Hepatocyte (in vitro differentiated cells): ENCODE measurements at regions not wholly inside any gene's neighbourhood (a gene's known extent, or its start where the extent isn't known, plus 50 kb on each side); places are given as distances from the start of the nearest gene placed in this dataset.

Source experiments
- DNase-seq: peaks from one replicate; pipeline ENCODE4 v3.0.0-alpha.2; 2016; ENCODE audit warnings: low spot score
- H2AFZ ChIP-seq: fragments of 200-600 bp; sonication (generic); 2 replicates; pipeline ENCODE4 v1.6.0; 2016; ENCODE audit warnings: antibody characterized with exemption, mild to moderate bottlenecking
- H3K27ac ChIP-seq: fragments of 200-600 bp; sonication (generic); 2 replicates; pipeline ENCODE4 v1.5.1; 2016; ENCODE audit warnings: mild to moderate bottlenecking
- H3K27me3 ChIP-seq: fragments of 200-600 bp; sonication (generic); 2 replicates; pipeline ENCODE4 v1.6.1; 2016
- H3K36me3 ChIP-seq: fragments of 200-600 bp; sonication (generic); replicated peaks from 2 replicates; pipeline ENCODE4 v1.5.1; 2016; ENCODE audit warnings: low read depth; ENCODE audit not compliant: insufficient read depth
- H3K4me1 ChIP-seq: fragments of 200-600 bp; sonication (generic); 2 replicates; pipeline ENCODE4 v1.5.1; 2016; ENCODE audit warnings: mild to moderate bottlenecking, moderate library complexity; ENCODE audit not compliant: insufficient read depth
- H3K4me2 ChIP-seq: fragments of 200-600 bp; sonication (generic); 2 replicates; pipeline ENCODE4 v1.6.0; 2016
- H3K4me3 ChIP-seq: fragments of 200-600 bp; sonication (generic); 2 replicates; pipeline ENCODE4 v1.5.1; 2016; ENCODE audit warnings: mild to moderate bottlenecking
- H3K79me2 ChIP-seq: fragments of 200-600 bp; sonication (generic); 2 replicates; pipeline ENCODE4 v1.6.0; 2017; ENCODE audit warnings: mild to moderate bottlenecking
- H3K9me2 ChIP-seq: fragments of 200-600 bp; sonication (generic); replicated peaks from 2 replicates; pipeline ENCODE4 v1.6.0; 2017; ENCODE audit warnings: mild to moderate bottlenecking; ENCODE audit not compliant: insufficient read depth
- H3K9me3 ChIP-seq: fragments of 200-600 bp; sonication (generic); 2 replicates; pipeline ENCODE4 v1.5.1; 2016; ENCODE audit warnings: low read depth, mild to moderate bottlenecking
- H4K20me1 ChIP-seq: fragments of 200-600 bp; sonication (generic); 2 replicates; pipeline ENCODE4 v1.6.0; 2016; ENCODE audit warnings: mild to moderate bottlenecking; ENCODE audit not compliant: insufficient read depth, poor library complexity, severe bottlenecking
- CTCF ChIP-seq: fragments of 200-600 bp; sonication (generic); IDR thresholded peaks from 2 replicates; pipeline ENCODE4 v1.5.1; 2016; ENCODE audit warnings: antibody characterized with exemption, mild to moderate bottlenecking; ENCODE audit not compliant: poor library complexity
- EZH2 ChIP-seq: fragments of 200-600 bp; sonication (generic); IDR thresholded peaks from 2 replicates; pipeline ENCODE4 v1.6.1; 2016; ENCODE audit warnings: antibody characterized with exemption, mild to moderate bottlenecking, borderline replicate concordance
- EZH2phosphoT487 ChIP-seq: fragments of 200-600 bp; sonication (generic); IDR thresholded peaks from one replicate; pipeline ENCODE4 v1.6.1; 2018; ENCODE audit warnings: antibody characterized with exemption, mild to moderate bottlenecking, low read depth, moderate library complexity; ENCODE audit not compliant: unreplicated experiment, severe bottlenecking
- WGBS: methylation state at CpG from one replicate; pipeline ENCODE4 v1.1.6; 2016; ENCODE audit warnings: low lambda C conversion rate; ENCODE audit errors: missing lambda C conversion rate; 5-methylcytosine and 5-hydroxymethylcytosine counted together

GRCh38 chr18:76685860-76686259, 136.5 kb upstream of the ZNF236 start:
- WGBS: over 99% methylated on average over 8 of the region's 8 CpGs
- H3K4me1 ChIP-seq: no peaks in the 10 kb centered on the region
- H3K27me3 ChIP-seq: no peaks in the 10 kb centered on the region
- H3K4me3 ChIP-seq: no peak overlapping the region
- no peaks in the 10 kb centered on the region for H3K9me3 ChIP-seq
- H2AFZ ChIP-seq: no peak overlapping the region
- TF ChIP-seq CTCF: no peak
- TF ChIP-seq EZH2phosphoT487: no peak
- no peak for TF ChIP-seq EZH2
- no peaks in the 10 kb centered on the region for H3K36me3 ChIP-seq
- no peaks in the 10 kb centered on the region for H3K9me2 ChIP-seq
- DNase-seq: no peak
- H3K27ac ChIP-seq: no peak overlapping the region
- no peaks in the 10 kb centered on the region for H4K20me1 ChIP-seq
- H3K79me2 ChIP-seq: no peaks in the 10 kb centered on the region
- H3K4me2 ChIP-seq: no peak overlapping the region

DNA sequence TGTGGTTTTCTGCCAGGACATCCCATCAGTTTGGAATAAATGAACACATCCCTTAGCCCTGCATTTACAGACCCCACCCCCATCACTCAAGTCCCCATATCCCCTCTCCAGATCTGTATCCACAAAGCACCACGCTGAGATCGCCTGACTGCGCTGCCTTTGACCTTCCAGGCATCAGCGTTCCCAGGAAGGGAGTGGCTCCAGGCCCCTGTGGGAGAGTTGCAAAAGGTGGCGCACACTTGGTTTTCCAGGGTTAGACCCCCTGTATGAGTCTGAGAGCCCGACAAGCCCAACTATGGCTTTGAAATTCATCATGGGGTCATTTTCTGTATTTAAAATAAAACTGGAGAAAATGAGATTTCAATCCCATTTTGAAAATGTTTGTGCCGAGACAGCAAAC, 137.0 kb upstream of the ZNF236 start:
- Histone ChIP-seq H3K27me3 (no peaks in the 10 kb centered on the region), H4K20me1 (no peaks in the 10 kb centered on the region), H3K27ac (no peak overlapping the region), H3K4me3 (no peak overlapping the region), H3K9me3 (no peaks in the 10 kb centered on the region), H3K9me2 (no peaks in the 10 kb centered on the region), H3K4me1 (no peaks in the 10 kb centered on the region), H3K4me2 (no peak overlapping the region), H3K36me3 (no peaks in the 10 kb centered on the region), H2AFZ (no peak overlapping the region), H3K79me2 (no peaks in the 10 kb centered on the region)
- no peak for DNase-seq
- WGBS: 80% methylated on average over 7 of the region's 7 CpGs
- TF ChIP-seq CTCF: no peak
- TF ChIP-seq EZH2: no peak
- TF ChIP-seq EZH2phosphoT487: no peak

- DNase-seq: no peak
- Histone ChIP-seq H3K27me3 (no peaks in the 10 kb centered on the region), H3K79me2 (no peaks in the 10 kb centered on the region), H2AFZ (no peak overlapping the region), H3K4me2 (no peak overlapping the region), H3K36me3 (no peaks in the 10 kb centered on the region), H3K4me1 (no peaks in the 10 kb centered on the region), H3K4me3 (no peak overlapping the region), H3K9me2 (no peaks in the 10 kb centered on the region), H4K20me1 (no peaks in the 10 kb centered on the region), H3K9me3 (no peaks in the 10 kb centered on the region), H3K27ac (no peak overlapping the region)
- TF ChIP-seq EZH2phosphoT487 (no peak), CTCF (no peak), EZH2 (no peak)
- 87% methylated on average over 16 of the region's 16 CpGs for WGBS
Observed at GRCh38 chr18:76684265-76684664, 138.1 kb upstream of the ZNF236 start.

DNA sequence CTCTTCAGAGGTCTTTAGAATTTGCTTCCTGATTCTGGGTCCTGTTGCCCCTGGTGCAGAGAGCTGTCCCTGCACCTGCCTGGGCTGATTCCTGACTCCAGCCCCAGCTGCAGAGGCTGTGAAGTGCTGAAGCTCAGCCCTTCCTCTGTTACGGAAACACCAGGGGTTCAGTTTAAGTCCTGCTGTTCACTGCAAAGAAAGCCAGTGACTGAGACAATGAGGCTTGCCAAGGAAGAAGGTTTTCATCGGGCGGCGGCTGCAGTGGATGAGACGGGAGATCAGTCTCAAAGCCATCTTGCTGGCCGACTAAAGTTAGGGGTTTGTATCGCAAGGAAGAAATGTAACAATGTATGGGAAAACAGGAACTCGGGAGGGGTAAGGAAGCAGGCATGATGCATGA, 142.4 kb upstream of the ZNF236 start:
- 83% methylated on average over 8 of the region's 8 CpGs for WGBS
- DNase-seq: no peak
- no peak overlapping the region for H3K4me3 ChIP-seq
- TF ChIP-seq CTCF (no peak), EZH2phosphoT487 (no peak), EZH2 (no peak)
- no peaks in the 10 kb centered on the region for H3K9me2 ChIP-seq
- H3K9me3 ChIP-seq: no peaks in the 10 kb centered on the region
- no peaks in the 10 kb centered on the region for H4K20me1 ChIP-seq
- H3K36me3 ChIP-seq: no peaks in the 10 kb centered on the region
- no peak overlapping the region for H3K27ac ChIP-seq
- H3K4me2 ChIP-seq: no peak overlapping the region
- no peaks in the 10 kb centered on the region for H3K27me3 ChIP-seq
- no peaks in the 10 kb centered on the region for H3K79me2 ChIP-seq
- H2AFZ ChIP-seq: no peak overlapping the region
- H3K4me1 ChIP-seq: no peaks in the 10 kb centered on the region
